Mammary epithelial cell (primary cell): ENCODE measurements at regions not wholly inside any gene's neighbourhood (a gene's known extent, or its start where the extent isn't known, plus 50 kb on each side); places are given as distances from the start of the nearest gene placed in this dataset.

Experiments
- CTCF ChIP-seq, 2 donors: IDR thresholded peaks in 1 of 2; conservative IDR thresholded peaks in 1 of 2; 2 replicates each; pipeline ENCODE4 v1.5.1; 2011 to 2012; ENCODE audit warnings: inconsistent platforms in 2 of 2, low read length in 2 of 2, mild to moderate bottlenecking in 2 of 2, control low read depth in 1 of 2, low read depth in 1 of 2; ENCODE audit not compliant: insufficient read depth in 1 of 2; ENCODE audit errors: extremely low read depth in 1 of 2
- EZH2 ChIP-seq: IDR thresholded peaks from 2 replicates; pipeline ENCODE4 v1.6.1; 2012; ENCODE audit warnings: low read length, inconsistent platforms, borderline replicate concordance

- TF ChIP-seq CTCF (conservative IDR thresholded peaks at IDR 0.05 in 1 of 2, IDR thresholded peaks at IDR 0.05 in 1 of 2; ENCODE audit: extremely low read depth in 1 of 2, insufficient read depth in 1 of 2, low read depth in 1 of 2, low read length in 2 of 2) (no peak), EZH2 (no peak)
Measured at GRCh38 chr13:26919311-26919710, 158.7 kb upstream of the GPR12 start.
